ENCODE measurements at regions not wholly inside any gene's neighbourhood (a gene's known extent, or its start where the extent isn't known, plus 50 kb on each side); places are given as distances from the start of the nearest gene placed in this dataset.

DNA sequence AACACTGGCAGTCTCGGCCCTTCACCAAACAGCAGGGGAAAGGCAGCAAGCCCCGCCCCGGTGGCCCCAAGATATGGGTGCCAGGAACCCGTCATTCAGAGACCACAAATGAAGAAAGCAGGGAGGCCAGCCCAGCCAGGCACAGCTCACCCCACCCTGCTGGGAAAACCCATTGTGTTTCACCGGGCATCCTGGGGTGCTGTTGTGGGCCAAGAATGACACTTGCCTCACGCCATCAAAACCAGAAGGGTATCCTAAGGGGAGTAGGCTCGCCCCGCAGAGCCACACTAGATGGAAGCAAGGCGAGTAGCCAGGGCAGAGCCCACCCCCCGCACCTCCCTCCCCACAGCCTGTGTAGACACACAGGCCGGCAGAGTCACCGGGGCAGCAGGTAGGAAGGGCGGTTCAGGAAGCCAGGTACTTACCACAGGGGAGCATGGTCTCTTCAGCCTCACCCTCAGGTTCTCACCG, 72.5 kb upstream of the KCNMA1 start:
- DNase-seq = no peak

DNA sequence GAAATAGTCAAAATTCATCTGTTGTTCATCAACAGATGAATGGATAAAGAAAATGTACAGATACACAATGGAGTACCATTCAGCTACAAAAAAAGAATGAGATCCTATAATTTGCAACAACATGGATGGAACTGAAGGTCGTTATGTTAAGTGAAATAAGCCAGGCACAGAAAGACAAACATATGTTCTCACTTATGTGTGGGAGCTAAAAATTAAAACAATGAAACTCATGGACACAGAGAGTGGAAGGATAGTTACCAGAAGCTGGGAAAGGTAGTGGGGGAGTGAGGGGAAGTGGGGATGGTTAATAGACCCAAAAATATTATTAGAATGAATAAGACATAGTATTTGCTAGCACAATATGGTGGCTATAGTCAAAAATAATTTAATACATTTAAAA, 70.0 kb upstream of the KCNMA1 start:
- no peak for DNase-seq

DNA sequence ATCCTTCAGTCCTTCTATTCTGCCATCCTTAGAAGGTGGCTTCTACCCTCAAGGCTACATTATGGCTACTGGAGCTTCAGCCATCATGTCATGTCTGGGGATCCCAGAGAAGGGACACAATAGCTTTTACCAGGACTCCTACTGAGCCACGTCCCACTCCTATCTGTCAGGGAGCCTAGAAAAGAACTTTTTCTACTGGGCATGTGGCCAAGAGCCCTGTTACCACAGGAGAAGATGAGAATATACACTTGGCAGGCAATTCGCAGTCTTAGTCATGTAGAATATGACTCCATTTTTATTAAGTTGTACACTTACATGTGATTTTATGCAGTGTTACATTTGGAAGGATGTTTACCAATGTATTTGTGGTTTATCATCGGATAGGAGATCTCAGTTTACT, 64.6 kb upstream of the KCNMA1 start:
- no peak for DNase-seq

DNA sequence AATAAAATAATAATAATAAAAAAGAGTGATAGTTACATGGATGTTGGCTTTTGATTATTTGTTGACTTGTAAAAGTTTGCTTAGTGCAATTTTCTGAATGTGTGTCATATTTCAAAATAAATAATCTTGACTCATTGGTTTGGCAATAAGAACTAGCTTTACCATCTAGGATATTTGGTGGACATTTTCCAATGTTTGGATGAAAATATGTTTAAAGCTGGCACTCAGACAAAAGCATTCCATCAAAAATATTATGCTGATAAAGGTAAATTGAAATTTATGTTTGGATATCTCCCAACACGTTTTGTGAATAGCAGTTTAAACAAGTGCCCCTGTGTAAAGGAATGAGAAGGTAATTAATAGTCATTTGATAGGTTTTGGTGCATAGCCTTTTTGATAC, 62.5 kb upstream of the KCNMA1 start:
- DNase-seq = no peak

DNA sequence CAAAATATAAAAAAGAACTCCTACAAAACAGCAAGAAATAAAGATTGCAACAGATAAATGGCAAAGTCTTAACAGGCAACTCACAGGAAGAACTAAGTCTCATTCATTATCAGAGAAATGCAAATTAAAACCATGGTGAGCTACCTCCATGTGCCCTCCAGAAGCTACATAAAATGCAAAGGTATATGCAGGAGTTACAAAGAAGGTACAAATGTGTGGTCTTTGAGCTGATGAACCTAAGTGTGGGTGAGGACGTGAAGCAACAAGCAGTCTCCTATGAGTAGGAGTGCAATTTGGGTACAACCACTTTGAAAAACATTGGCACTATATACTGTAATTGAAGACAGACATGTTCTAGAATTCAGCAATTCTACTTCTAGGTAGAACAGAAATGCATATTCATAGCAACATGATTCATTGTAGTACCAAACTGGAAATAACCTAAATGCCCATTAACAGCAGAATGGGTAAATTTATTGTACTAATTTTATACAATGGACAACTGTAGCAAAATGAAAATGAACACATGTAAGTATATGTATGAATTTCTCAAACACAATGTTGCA, 61.6 kb upstream of the KCNMA1 start:
- no peak for DNase-seq

DNA sequence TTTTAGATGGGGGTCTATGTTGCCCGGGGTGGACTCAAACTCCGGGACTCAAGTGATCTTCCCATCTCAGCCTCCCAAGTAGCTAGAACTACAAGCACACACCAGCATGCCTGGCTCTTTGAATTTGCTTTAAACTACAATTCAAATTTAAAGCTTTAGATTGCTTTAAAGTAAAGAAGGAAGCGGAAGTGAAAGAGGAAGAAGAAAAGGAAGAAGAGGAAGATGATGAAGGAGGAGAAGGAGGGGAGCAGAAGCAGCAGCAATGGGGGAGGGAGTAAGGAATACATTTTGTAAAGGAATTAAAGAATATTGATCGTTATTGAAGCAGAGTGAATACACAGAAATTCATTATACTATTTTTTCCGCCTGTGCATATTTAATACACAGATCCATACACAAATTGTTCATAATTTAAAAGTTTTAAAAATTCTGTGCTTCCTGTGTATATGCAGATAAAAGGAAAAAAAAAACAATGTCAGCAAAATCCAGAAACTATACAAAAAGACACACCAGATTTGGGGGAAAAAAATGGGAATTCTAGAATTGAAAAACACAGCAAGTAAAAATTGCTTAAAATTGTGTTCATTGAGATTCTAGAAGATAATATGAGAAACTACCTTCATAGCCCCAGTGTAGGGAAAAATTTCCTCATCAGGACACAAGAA, 60.8 kb upstream of the KCNMA1 start:
- no peak for DNase-seq

DNA sequence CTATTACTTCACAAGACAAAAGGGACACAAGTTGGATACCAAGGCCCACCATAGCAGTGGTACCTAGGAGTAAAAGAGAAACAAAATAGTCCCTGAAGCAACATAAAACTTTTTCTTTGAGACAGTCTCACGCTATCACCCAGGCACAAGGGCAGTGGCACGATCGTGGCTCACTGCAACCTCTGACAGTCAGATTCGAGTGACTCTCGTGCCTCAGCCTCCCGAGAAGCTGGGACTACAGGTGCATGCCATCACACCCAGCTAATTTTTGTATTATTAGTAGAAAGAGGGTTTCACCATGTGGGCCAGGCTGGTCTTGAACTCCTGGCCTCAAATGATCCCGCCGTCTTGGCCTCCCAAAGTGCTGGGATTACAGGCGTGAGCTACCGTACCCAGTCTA, 59.0 kb upstream of the KCNMA1 start:
- DNase-seq = no peak

DNA sequence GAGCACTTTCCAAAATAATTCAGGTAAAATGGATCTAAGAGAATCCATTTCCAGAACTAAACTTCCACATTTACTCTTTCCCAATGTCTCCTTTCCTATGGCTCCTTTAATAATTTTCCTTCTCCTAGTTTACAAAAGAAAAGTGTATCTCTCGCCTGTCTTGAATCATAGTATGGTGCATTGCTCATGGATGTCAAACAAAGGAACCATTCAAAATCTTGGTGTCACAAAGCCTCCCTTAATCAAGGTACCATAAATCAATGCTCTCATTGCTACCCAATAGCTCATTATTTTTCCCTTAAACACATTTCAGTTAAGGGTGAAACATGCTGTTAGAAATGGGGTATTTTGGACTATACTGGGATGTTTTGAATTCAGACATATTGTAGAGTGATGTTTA, 57.6 kb upstream of the KCNMA1 start:
- DNase-seq = no peak

DNA sequence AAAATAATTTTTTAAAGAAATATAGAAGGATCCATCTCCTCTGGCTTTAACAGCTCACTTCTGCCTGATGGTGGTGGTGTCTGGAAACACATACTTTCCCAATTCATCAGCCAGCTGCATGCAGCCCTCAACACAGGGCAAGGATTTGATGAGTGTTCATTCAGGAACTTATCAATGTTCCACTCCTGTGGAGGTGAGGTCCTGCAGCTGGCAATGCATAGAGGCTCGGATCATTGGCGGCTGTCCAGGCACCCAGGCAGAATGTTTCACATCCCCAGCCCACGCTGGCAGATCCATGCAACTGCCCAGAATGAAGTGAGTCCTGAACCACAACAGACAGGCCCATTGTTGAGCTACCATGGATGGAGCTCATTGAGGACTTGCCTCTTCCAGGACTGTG, 55.2 kb upstream of the KCNMA1 start:
- DNase-seq = no peak

DNA sequence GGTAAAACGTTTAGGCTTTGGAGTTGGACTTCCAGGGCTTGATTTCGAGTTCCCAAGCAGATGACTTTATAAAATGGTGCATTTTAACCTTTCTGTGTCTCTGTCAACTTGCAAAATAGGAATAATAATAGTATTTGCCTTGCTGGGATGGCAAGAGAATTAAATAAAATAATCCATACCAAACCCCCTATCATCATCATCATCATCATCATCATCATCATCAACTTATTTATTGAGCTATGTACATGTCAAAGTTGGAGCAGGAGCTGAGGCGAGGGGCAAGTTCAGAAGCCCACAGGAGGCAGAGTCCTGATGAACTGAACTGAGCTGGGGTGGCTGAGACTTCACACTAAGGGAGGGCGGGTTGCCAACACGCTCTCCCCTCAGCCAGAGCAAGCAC, 51.7 kb upstream of the KCNMA1 start:
- no peak for DNase-seq

DNA sequence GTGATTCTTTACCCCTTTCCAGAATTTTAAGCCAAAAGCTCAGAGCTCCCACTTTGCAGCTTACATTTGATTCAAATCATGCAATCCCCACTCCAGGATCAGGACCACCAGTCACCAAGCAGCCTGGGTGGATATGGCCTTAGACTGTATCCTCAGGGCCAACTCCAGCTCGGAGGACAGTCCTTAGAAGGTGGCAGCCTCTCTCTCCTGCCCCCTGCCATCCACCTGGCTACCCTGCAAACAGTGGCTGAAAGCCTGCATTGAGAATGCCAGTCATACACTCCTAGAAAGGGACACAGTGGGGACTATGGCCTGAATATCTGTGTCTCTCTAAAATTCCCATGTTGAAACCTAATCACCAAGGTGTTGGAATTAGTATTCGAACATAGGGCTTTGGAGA, 50.0 kb upstream of the KCNMA1 start:
- no peak for DNase-seq
